Neural crest cell (in vitro differentiated cells): ENCODE measurements at regions not wholly inside any gene's neighbourhood (a gene's known extent, or its start where the extent isn't known, plus 50 kb on each side); places are given as distances from the start of the nearest gene placed in this dataset.

Experiments used
- DNase-seq: peaks from one replicate; pipeline ENCODE4 v3.0.0; 2021; ENCODE audit warnings: low read depth, mixed read lengths, low spot score
- H3K27ac Mint-ChIP-seq: one replicate; pipeline ENCODE4 v1.8.0; 2021; ENCODE audit warnings: mild to moderate bottlenecking, mixed read lengths; ENCODE audit not compliant: unreplicated experiment
- H3K27me3 Mint-ChIP-seq: 2 replicates; pipeline ENCODE4 v1.8.0; 2021; ENCODE audit warnings: low read depth, mild to moderate bottlenecking, mixed read lengths
- H3K36me3 Mint-ChIP-seq: 2 replicates; pipeline ENCODE4 v1.8.0; 2021; ENCODE audit warnings: low read depth, mild to moderate bottlenecking, mixed read lengths
- H3K4me1 Mint-ChIP-seq: 2 replicates; pipeline ENCODE4 v1.8.0; 2021; ENCODE audit warnings: mixed read lengths
- H3K4me3 Mint-ChIP-seq: one replicate; pipeline ENCODE4 v1.8.0; 2021; ENCODE audit warnings: mild to moderate bottlenecking, mixed read lengths
- H3K9me3 Mint-ChIP-seq: 2 replicates; pipeline ENCODE4 v1.8.0; 2021; ENCODE audit warnings: mixed read lengths
- CTCF ChIP-seq: fragments of 200-600 bp; sonication (generic); conservative IDR thresholded peaks from 2 replicates; pipeline ENCODE4 v1.5.0; 2021; ENCODE audit warnings: antibody characterized with exemption, mild to moderate bottlenecking

GRCh38 chr18:26719896-26720295, 145.6 kb downstream of the AQP4 start:
- Mint-ChIP-seq H3K4me3 (no peak overlapping the region), H3K27me3 (no peaks in the 10 kb centered on the region), H3K9me3 (no peaks in the 10 kb centered on the region), H3K4me1 (peaks cover 8% of the 10 kb centered on the region), H3K27ac (no peak overlapping the region), H3K36me3 (no peaks in the 10 kb centered on the region)
- no peak for TF ChIP-seq CTCF
- DNase-seq, result no peak

- Mint-ChIP-seq H3K4me1 (no peaks in the 10 kb centered on the region), H3K4me3 (no peak overlapping the region), H3K27ac (no peak overlapping the region), H3K36me3 (no peaks in the 10 kb centered on the region), H3K9me3 (no peaks in the 10 kb centered on the region), H3K27me3 (no peaks in the 10 kb centered on the region)
- DNase-seq, result no peak
- no peak for TF ChIP-seq CTCF
Observed at GRCh38 chr18:26717123-26717719, 148.3 kb downstream of the AQP4 start.

GRCh38 chr18:26714739-26715138, 150.8 kb downstream of the AQP4 start:
- Mint-ChIP-seq H3K9me3 (no peaks in the 10 kb centered on the region), H3K36me3 (no peaks in the 10 kb centered on the region), H3K4me1 (peaks cover 11% of the 10 kb centered on the region), H3K4me3 (no peak overlapping the region), H3K27ac (no peak overlapping the region), H3K27me3 (no peaks in the 10 kb centered on the region)
- no peak for TF ChIP-seq CTCF
- DNase-seq, result no peak

GRCh38 chr18:26711756-26712155, 153.8 kb downstream of the AQP4 start:
- Mint-ChIP-seq H3K27me3 (no peaks in the 10 kb centered on the region), H3K36me3 (no peaks in the 10 kb centered on the region), H3K4me1 (peaks cover 36% of the 10 kb centered on the region), H3K27ac (no peak overlapping the region), H3K9me3 (no peaks in the 10 kb centered on the region), H3K4me3 (no peak overlapping the region)
- no peak for DNase-seq
- no peak for TF ChIP-seq CTCF

GRCh38 chr18:26710470-26711096, 154.9 kb downstream of the AQP4 start:
- Mint-ChIP-seq H3K4me1 (peaks cover 41% of the 10 kb centered on the region), H3K9me3 (no peaks in the 10 kb centered on the region), H3K36me3 (no peaks in the 10 kb centered on the region), H3K4me3 (no peak overlapping the region), H3K27me3 (no peaks in the 10 kb centered on the region), H3K27ac (no peak overlapping the region)
- no peak for TF ChIP-seq CTCF
- DNase-seq, result no peak
